Suprapubic skin (tissue), 4 donors: ENCODE measurements at regions not wholly inside any gene's neighbourhood (a gene's known extent, or its start where the extent isn't known, plus 50 kb on each side); places are given as distances from the start of the nearest gene placed in this dataset.

Experiments used
- DNase-seq, 2 donors: peaks; one replicate each; pipeline ENCODE4 v3.0.0-alpha.2; 2019; ENCODE audit warnings: low spot score in 2 of 2
- H3K27ac ChIP-seq: fragments of 200-600 bp; sonication (generic); one replicate; pipeline ENCODE4 v1.5.1; 2019
- H3K27me3 ChIP-seq: fragments of 200-600 bp; sonication (generic); one replicate; pipeline ENCODE4 v1.5.1; 2019
- H3K36me3 ChIP-seq: fragments of 200-600 bp; sonication (generic); one replicate; pipeline ENCODE4 v1.5.1; 2019
- H3K4me1 ChIP-seq: fragments of 200-600 bp; sonication (generic); one replicate; pipeline ENCODE4 v1.5.1; 2019
- H3K4me3 ChIP-seq: fragments of 200-600 bp; sonication (generic); one replicate; pipeline ENCODE4 v1.5.1; 2019; ENCODE audit warnings: mild to moderate bottlenecking
- H3K9me3 ChIP-seq: fragments of 200-600 bp; sonication (generic); one replicate; pipeline ENCODE4 v1.5.1; 2019
- CTCF ChIP-seq, 2 donors: fragments of 200-600 bp in 1 of 2; fragments of 450-650 bp in 1 of 2; sonication (generic) in 1 of 2; IDR thresholded peaks; one replicate each; pipeline ENCODE4 v1.5.1; 2016 to 2019; ENCODE audit warnings: antibody characterized with exemption in 2 of 2, mild to moderate bottlenecking in 1 of 2, moderate library complexity in 1 of 2
- EP300 ChIP-seq: sonication (generic); formaldehyde crosslinking; IDR thresholded peaks from one replicate; pipeline ENCODE4 v1.6.1; 2017; ENCODE audit warnings: antibody characterized with exemption
- POLR2A ChIP-seq, 2 donors: fragments of 450-650 bp; IDR thresholded peaks; one replicate each; pipeline ENCODE4 v1.6.1; 2017; ENCODE audit warnings: antibody characterized with exemption in 2 of 2, mild to moderate bottlenecking in 2 of 2, moderate library complexity in 2 of 2
- POLR2AphosphoS5 ChIP-seq, 3 donors: sonication (generic); formaldehyde crosslinking; IDR thresholded peaks; one replicate each; pipeline ENCODE4 v1.6.1; 2017; ENCODE audit warnings: antibody characterized with exemption in 3 of 3
- WGBS: methylation state at CpG from one replicate; pipeline ENCODE4 v1.1.5; 2018; 5-methylcytosine and 5-hydroxymethylcytosine counted together

DNA sequence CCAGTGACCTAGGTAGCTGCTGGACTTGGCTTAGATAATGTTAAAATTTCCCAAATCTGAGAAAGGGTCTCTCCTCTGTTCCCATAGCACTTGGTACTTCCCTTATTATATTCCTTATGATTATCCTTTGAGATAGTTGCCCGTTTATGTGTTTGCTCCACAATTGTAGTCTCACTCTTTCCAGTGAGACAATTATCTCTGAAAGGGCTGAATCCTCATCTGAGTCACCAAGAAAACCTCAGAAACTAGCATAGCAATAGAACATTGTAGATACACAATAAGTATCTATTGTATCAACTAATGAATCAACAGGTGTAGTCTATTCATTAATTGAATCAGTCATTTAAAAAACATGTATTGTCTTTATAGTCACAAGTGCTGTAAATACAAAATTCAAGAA lies 119.1 kb upstream of the FAR2 start:
- H3K4me3 ChIP-seq, result no peak overlapping the region
- H3K9me3 ChIP-seq, result no peaks in the 10 kb centered on the region
- H3K27me3 ChIP-seq, result no peaks in the 10 kb centered on the region
- DNase-seq, result no peak
- no peak overlapping the region for H3K27ac ChIP-seq
- 80% methylated on average over 1 of the region's 1 CpG for WGBS
- H3K36me3 ChIP-seq, result no peaks in the 10 kb centered on the region
- no peaks in the 10 kb centered on the region for H3K4me1 ChIP-seq
- TF ChIP-seq CTCF (IDR thresholded peaks at IDR 0.05) (no peak), POLR2A (IDR thresholded peaks at IDR 0.05) (no peak), POLR2AphosphoS5 (IDR thresholded peaks at IDR 0.05) (no peak), EP300 (no peak)

DNA sequence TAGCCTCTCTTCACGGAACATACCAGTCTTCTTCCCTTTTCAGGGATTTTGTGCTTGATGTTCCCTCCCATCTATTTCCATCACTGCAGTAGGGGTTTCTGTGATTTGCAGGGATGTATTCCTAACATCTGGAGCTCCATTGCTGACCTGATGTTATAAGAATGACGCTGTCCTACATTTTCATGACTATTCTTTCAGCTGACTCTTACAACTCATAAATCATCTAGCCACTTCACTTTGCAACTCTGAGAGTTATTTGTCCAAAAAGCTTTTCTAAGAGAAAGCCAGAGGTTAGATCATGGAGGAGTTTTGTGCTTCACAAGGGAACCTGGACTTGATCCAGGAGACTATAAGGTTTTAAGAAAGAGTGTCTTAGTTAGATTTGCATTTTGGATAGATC lies 116.6 kb upstream of the FAR2 start:
- Histone ChIP-seq H3K4me3 (no peak overlapping the region), H3K9me3 (no peaks in the 10 kb centered on the region), H3K27me3 (no peaks in the 10 kb centered on the region), H3K4me1 (no peaks in the 10 kb centered on the region), H3K36me3 (no peaks in the 10 kb centered on the region), H3K27ac (no peak overlapping the region)
- WGBS, result 71% methylated on average over 2 of the region's 2 CpGs
- no peak for TF ChIP-seq POLR2A (IDR thresholded peaks at IDR 0.05)
- no peak for TF ChIP-seq EP300
- TF ChIP-seq CTCF (IDR thresholded peaks at IDR 0.05), result no peak
- no peak for TF ChIP-seq POLR2AphosphoS5 (IDR thresholded peaks at IDR 0.05)
- DNase-seq, result no peak

DNA sequence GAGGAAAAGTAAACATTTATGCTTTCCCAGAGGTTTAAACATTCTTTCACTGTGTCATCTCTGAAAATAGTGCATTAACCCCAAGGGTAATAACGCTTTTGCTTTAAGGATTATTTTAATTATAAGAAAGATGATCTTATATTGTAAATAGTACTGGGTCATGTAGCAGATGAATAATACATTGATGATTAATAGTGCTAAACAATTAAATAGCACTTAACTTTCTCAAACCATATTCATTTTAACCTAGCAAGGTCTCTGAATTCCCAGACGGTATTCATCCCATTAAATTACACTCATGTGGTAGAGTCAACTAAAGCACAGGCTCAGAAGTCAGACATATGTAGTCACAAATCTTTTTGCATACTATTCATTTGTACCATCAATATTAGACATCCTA lies 115.6 kb upstream of the FAR2 start:
- no peak overlapping the region for H3K4me3 ChIP-seq
- no peaks in the 10 kb centered on the region for H3K36me3 ChIP-seq
- no peak for TF ChIP-seq CTCF (IDR thresholded peaks at IDR 0.05)
- no peak for TF ChIP-seq POLR2AphosphoS5 (IDR thresholded peaks at IDR 0.05)
- TF ChIP-seq EP300, result no peak
- TF ChIP-seq POLR2A (IDR thresholded peaks at IDR 0.05), result no peak
- WGBS, result 81% methylated on average over 2 of the region's 2 CpGs
- no peak for DNase-seq
- no peak overlapping the region for H3K27ac ChIP-seq
- H3K27me3 ChIP-seq, result no peaks in the 10 kb centered on the region
- no peaks in the 10 kb centered on the region for H3K9me3 ChIP-seq
- H3K4me1 ChIP-seq, result no peaks in the 10 kb centered on the region

DNA sequence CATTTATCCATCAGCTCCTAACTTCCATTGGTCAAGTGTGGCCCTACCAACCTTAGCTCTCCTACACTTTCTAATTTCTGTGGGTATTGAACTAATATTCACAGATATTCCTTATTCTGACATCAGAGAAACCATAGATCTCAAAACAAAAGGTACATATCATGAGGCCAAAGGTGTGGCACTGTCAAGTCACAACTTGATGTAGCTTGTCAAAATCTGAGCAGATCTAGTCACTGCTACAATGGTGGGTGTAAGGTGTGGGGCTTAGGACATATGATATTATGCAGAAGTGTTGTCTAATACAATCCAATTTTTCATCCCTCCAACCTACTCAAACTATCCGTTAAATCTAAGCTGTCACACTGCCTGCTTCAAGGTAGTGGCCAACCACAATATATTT lies 114.0 kb upstream of the FAR2 start:
- DNase-seq, result no peak
- H3K36me3 ChIP-seq, result no peaks in the 10 kb centered on the region
- H3K27me3 ChIP-seq, result no peaks in the 10 kb centered on the region
- WGBS, result 71% methylated on average over 1 of the region's 1 CpG
- no peak for TF ChIP-seq POLR2A (IDR thresholded peaks at IDR 0.05)
- TF ChIP-seq CTCF (IDR thresholded peaks at IDR 0.05), result no peak
- no peak for TF ChIP-seq EP300
- no peak for TF ChIP-seq POLR2AphosphoS5 (IDR thresholded peaks at IDR 0.05)
- H3K27ac ChIP-seq, result no peak overlapping the region
- H3K9me3 ChIP-seq, result no peaks in the 10 kb centered on the region
- no peaks in the 10 kb centered on the region for H3K4me1 ChIP-seq
- H3K4me3 ChIP-seq, result no peak overlapping the region

GRCh38 chr12:29039013-29039412 lies 110.1 kb upstream of the FAR2 start:
- Histone ChIP-seq H3K4me1 (no peaks in the 10 kb centered on the region), H3K27ac (no peak overlapping the region), H3K9me3 (no peaks in the 10 kb centered on the region), H3K27me3 (no peaks in the 10 kb centered on the region), H3K36me3 (no peaks in the 10 kb centered on the region), H3K4me3 (no peak overlapping the region)
- DNase-seq, result no peak
- peak in 1 of 3 donors; percentile 39 for TF ChIP-seq POLR2AphosphoS5 (IDR thresholded peaks at IDR 0.05)
- no peak for TF ChIP-seq CTCF (IDR thresholded peaks at IDR 0.05)
- 38% methylated on average over 3 of the region's 3 CpGs for WGBS
